Activated T-cell treated with anti-CD3 and anti-CD28 coated beads, Interleukin-2, amount 50 U/mL, for 72 hours (primary cell): ENCODE measurements at regions not wholly inside any gene's neighbourhood (a gene's known extent, or its start where the extent isn't known, plus 50 kb on each side); places are given as distances from the start of the nearest gene placed in this dataset.
"Not testable (repeated sequence)": the region's sequence is repeated elsewhere in the genome, so short reads cannot be mapped to it uniquely, and the experiment has no call there.

Experiments
- ATAC-seq, 2 donors: fragments of 150-1000 bp; cut with Tn5 transposase; replicated peaks in 1 of 2; 2 replicates each; pipeline ENCODE4 v1.10.0; 2021; ENCODE audit warnings: moderate library complexity in 2 of 2, mild to moderate bottlenecking in 1 of 2
- DNase-seq, 2 donors: peaks; one replicate each; pipeline ENCODE4 v3.0.0; 2021 to 2022; ENCODE audit warnings: mixed read lengths in 1 of 2
- H3K27ac Mint-ChIP-seq: one replicate; pipeline ENCODE4 v1.8.0; 2022; ENCODE audit warnings: mild to moderate bottlenecking, moderate library complexity, mixed read lengths
- H3K27me3 Mint-ChIP-seq: one replicate; pipeline ENCODE4 v1.8.0; 2022; ENCODE audit warnings: low read depth, mixed read lengths
- H3K36me3 Mint-ChIP-seq, 2 donors: one replicate each; pipeline ENCODE4 v1.8.0; 2022; ENCODE audit warnings: mixed read lengths in 2 of 2, mild to moderate bottlenecking in 1 of 2; ENCODE audit not compliant: insufficient read depth in 2 of 2
- H3K4me1 Mint-ChIP-seq: one replicate; pipeline ENCODE4 v1.8.0; 2022; ENCODE audit warnings: low read depth, mixed read lengths
- H3K4me3 Mint-ChIP-seq, 2 donors: one replicate each; pipeline ENCODE4 v1.8.0; 2022; ENCODE audit warnings: mild to moderate bottlenecking in 2 of 2, mixed read lengths in 2 of 2, moderate library complexity in 2 of 2
- H3K9me3 Mint-ChIP-seq, 2 donors: one replicate each; pipeline ENCODE4 v1.8.0; 2022; ENCODE audit warnings: mixed read lengths in 2 of 2

- Mint-ChIP-seq H3K4me1 (peaks cover 27% of the 10 kb centered on the region), H3K27me3 (peaks cover 4% of the 10 kb centered on the region), H3K9me3 (no peaks in the 10 kb centered on the region), H3K36me3 (peaks cover 3 to 5% of the 10 kb centered on the region in 2 donors), H3K27ac (peak overlapping the region; percentile 74), H3K4me3 (no peak overlapping the region)
- DNase-seq (no peak), ATAC-seq (no peak)
Measured at GRCh38 chr9:94033383-94033782, 50.9 kb upstream of the PTPDC1 start.

- Mint-ChIP-seq H3K4me1 (peaks cover 27% of the 10 kb centered on the region), H3K4me3 (peak overlapping the region; percentile 32 to 98), H3K27me3 (peaks cover 6% of the 10 kb centered on the region), H3K36me3 (peaks cover 3 to 5% of the 10 kb centered on the region in 2 donors), H3K27ac (no peak overlapping the region), H3K9me3 (no peaks in the 10 kb centered on the region)
- DNase-seq, result no peak
- no peak for ATAC-seq
Measured at GRCh38 chr9:94031946-94032345, 52.3 kb upstream of the PTPDC1 start.

- no peak for DNase-seq
- peaks cover 27% of the 10 kb centered on the region for H3K4me1 Mint-ChIP-seq
- peaks cover 6% of the 10 kb centered on the region for H3K27me3 Mint-ChIP-seq
- peak overlapping the region; percentile 87 to 98 for H3K4me3 Mint-ChIP-seq
- no peaks in the 10 kb centered on the region for H3K9me3 Mint-ChIP-seq
- H3K27ac Mint-ChIP-seq, result peak overlapping the region; percentile 71
- H3K36me3 Mint-ChIP-seq, result peaks cover 3 to 5% of the 10 kb centered on the region in 2 donors
- ATAC-seq, result no peak
Measured at GRCh38 chr9:94031380-94031779, 52.9 kb upstream of the PTPDC1 start.

DNA sequence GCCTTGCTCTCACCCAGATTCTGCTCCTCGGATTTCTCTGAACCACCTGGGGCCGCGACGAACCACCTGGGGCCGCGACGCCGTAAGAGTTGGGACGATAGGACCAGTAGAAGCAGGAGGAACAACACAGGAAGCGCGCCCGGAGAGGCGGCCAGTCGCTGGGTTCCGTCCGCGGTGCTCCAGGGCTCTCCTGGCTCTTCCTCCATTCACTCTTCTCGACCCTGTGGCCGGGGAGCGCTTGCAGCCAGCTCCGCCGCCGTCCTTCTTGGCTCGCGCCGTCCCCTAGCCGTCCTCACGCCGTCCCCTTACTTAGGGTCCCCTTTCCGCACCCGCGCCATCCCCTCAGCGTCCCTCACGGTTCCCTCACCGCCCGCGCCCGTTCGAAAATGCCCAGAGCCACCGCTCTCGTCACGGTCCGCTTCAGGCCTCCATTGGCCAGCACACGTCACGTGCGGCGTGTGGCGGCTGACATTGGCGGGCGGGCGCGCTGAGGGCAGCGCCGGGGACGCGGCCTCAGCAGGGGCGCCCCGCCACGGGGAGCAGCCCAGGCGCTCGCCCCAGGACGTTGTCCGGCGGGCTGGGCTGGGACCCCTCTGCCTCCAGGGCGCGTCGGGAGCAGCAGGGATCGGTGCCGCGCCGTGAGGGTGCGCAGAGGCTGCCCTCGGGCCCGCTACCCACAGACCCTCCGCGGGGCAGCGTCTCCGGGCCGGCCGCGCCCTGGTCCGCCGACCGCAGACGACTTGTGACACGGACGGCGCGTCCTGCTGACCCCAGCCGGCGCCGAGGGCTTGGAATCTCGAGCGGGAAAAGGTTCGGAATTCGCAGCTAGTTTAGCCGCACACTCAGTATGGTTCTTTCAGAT lies 53.7 kb upstream of the PTPDC1 start:
- peaks cover 22% of the 10 kb centered on the region for H3K4me1 Mint-ChIP-seq

DNA sequence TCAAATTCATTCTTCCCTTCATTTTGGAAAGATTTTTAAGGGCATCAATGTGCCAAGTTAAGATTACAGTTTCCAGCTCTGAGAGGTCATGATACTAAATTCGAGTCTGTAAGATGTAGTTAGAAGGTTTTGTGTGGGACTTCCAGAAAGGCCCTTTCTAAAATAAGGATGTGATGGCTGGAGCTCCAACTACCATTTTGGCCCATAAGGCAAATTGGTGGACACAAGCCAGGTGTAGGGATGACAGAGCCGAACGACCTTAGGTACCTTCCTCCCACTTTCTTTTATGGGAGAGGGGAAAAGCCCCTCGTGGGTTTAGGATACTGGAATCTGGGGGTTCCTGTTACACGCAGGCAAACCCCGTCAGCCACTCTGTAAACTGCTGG lies 54.3 kb upstream of the PTPDC1 start:
- ATAC-seq (no peak), DNase-seq (no peak)
- Mint-ChIP-seq H3K9me3 (peaks cover under 1 to 4% of the 10 kb centered on the region in 2 donors), H3K4me3 (peak overlapping the region; percentile 87 to 98), H3K27me3 (peaks cover 12% of the 10 kb centered on the region), H3K36me3 (peaks cover 4 to 11% of the 10 kb centered on the region in 2 donors), H3K4me1 (peaks cover 17% of the 10 kb centered on the region), H3K27ac (peak overlapping the region; percentile 62)

More for the DNA sequence above, 53.7 kb upstream of the PTPDC1 start:
- Mint-ChIP-seq H3K4me3 (peak overlapping the region; percentile 87 to 98), H3K27ac (peak overlapping the region; percentile 71), H3K9me3 (no peaks in the 10 kb centered on the region), H3K36me3 (peaks cover 3 to 5% of the 10 kb centered on the region in 2 donors), H3K27me3 (peaks cover 6% of the 10 kb centered on the region)
- ATAC-seq (peak; percentile 99 to 100), DNase-seq (peak; percentile 89 to 90)

- H3K36me3 Mint-ChIP-seq, result peaks cover 10 to 26% of the 10 kb centered on the region in 2 donors
- no peak overlapping the region for H3K27ac Mint-ChIP-seq
- DNase-seq (no peak), ATAC-seq (no peak)
- no peak overlapping the region for H3K4me3 Mint-ChIP-seq
- peaks cover 3 to 5% of the 10 kb centered on the region in 2 donors for H3K9me3 Mint-ChIP-seq
- H3K27me3 Mint-ChIP-seq, result peaks cover 12% of the 10 kb centered on the region
- H3K4me1 Mint-ChIP-seq, result peaks cover 17% of the 10 kb centered on the region
Measured at GRCh38 chr9:94026816-94027215, 57.4 kb upstream of the PTPDC1 start.

DNA sequence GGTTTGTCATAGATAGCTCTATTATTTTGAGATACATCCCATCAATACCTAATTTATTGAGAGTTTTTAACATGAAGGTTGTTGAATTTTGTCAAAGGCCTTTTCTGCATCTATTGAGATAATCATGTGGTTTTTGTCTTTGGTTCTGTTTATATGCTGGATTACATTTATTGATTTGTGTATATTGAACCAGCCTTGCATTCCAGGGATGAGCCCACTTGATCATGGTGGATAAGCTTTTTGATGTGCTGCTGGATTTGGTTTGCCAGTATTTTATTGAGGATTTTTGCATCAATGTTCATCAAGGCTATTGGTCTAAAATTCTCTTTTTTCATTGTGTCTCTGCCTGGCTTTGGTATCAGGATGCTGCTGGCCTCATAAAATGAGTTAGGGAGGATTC lies 61.8 kb upstream of the PTPDC1 start:
- not testable (repeated sequence) for H3K27me3 Mint-ChIP-seq, H3K9me3 Mint-ChIP-seq, H3K27ac Mint-ChIP-seq, DNase-seq, H3K4me1 Mint-ChIP-seq, ATAC-seq, H3K4me3 Mint-ChIP-seq
- H3K36me3 Mint-ChIP-seq, result peaks cover 7 to 24% of the 10 kb centered on the region in 2 donors

GRCh38 chr9:94020836-94021235 lies 63.4 kb upstream of the PTPDC1 start:
- not testable (repeated sequence) for H3K4me1 Mint-ChIP-seq, H3K4me3 Mint-ChIP-seq, H3K27ac Mint-ChIP-seq, DNase-seq, ATAC-seq, H3K27me3 Mint-ChIP-seq, H3K9me3 Mint-ChIP-seq
- H3K36me3 Mint-ChIP-seq, result peaks cover 7 to 24% of the 10 kb centered on the region in 2 donors

DNA sequence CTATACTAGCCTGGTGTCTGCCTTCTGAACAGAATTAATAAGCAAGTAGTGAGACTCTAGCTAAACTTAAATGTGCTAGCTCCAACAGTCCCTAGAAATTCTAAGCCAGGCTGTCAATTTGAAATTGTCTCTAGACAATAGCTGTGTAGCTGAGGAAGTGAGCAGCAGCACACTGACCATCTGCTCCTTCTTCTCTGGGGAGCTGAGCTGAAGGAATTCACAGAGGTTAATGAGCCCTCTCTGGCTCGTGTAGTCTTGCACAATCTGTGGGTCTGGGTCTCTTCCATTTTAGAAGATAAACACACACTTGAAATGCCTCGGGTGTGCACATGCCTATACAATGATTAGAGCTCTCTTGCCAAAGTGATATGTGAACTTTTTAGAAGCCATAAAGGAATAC lies 63.5 kb upstream of the BARX1 start:
- DNase-seq (no peak), ATAC-seq (no peak)
- Mint-ChIP-seq H3K27ac (no peak overlapping the region), H3K9me3 (peaks cover 0 to 1% of the 10 kb centered on the region in 2 donors), H3K4me3 (no peak overlapping the region), H3K36me3 (peaks cover 6 to 12% of the 10 kb centered on the region in 2 donors), H3K4me1 (no peaks in the 10 kb centered on the region), H3K27me3 (no peaks in the 10 kb centered on the region)

- no peaks in the 10 kb centered on the region for H3K4me1 Mint-ChIP-seq
Measured at GRCh38 chr9:94017939-94018531, 62.9 kb upstream of the BARX1 start.

GRCh38 chr9:94016744-94017143 lies 61.6 kb upstream of the BARX1 start:
- Mint-ChIP-seq H3K27me3 (no peaks in the 10 kb centered on the region), H3K36me3 (peaks cover 0 to 3% of the 10 kb centered on the region in 2 donors), H3K9me3 (peaks cover 0 to 1% of the 10 kb centered on the region in 2 donors), H3K27ac (no peak overlapping the region), H3K4me1 (peaks cover 3% of the 10 kb centered on the region), H3K4me3 (no peak overlapping the region)
- ATAC-seq (no peak), DNase-seq (no peak)

More at GRCh38 chr9:94017939-94018531, 62.9 kb upstream of the BARX1 start:
- H3K4me3 Mint-ChIP-seq, result no peak overlapping the region
- H3K27me3 Mint-ChIP-seq, result no peaks in the 10 kb centered on the region
- ATAC-seq, result no peak
- H3K9me3 Mint-ChIP-seq, result peaks cover 0 to 1% of the 10 kb centered on the region in 2 donors
- DNase-seq, result no peak
- no peak overlapping the region for H3K27ac Mint-ChIP-seq
- peaks cover 4 to 7% of the 10 kb centered on the region in 2 donors for H3K36me3 Mint-ChIP-seq

- H3K27ac Mint-ChIP-seq, result no peak overlapping the region
- H3K4me3 Mint-ChIP-seq, result no peak overlapping the region
- DNase-seq (no peak), ATAC-seq (no peak)
- no peaks in the 10 kb centered on the region for H3K36me3 Mint-ChIP-seq
- H3K27me3 Mint-ChIP-seq, result no peaks in the 10 kb centered on the region
- H3K4me1 Mint-ChIP-seq, result peaks cover 12% of the 10 kb centered on the region
- H3K9me3 Mint-ChIP-seq, result no peaks in the 10 kb centered on the region
Measured at GRCh38 chr9:94014920-94015319, 59.8 kb upstream of the BARX1 start.

GRCh38 chr9:94014066-94014654 lies 59.0 kb upstream of the BARX1 start:
- Mint-ChIP-seq H3K4me1 (peaks cover 12% of the 10 kb centered on the region), H3K27me3 (no peaks in the 10 kb centered on the region), H3K27ac (no peak overlapping the region), H3K36me3 (no peaks in the 10 kb centered on the region), H3K4me3 (no peak overlapping the region), H3K9me3 (no peaks in the 10 kb centered on the region)
- ATAC-seq (no peak), DNase-seq (no peak)
